Upper lobe of left lung (tissue), 6 donors: ENCODE measurements at regions not wholly inside any gene's neighbourhood (a gene's known extent, or its start where the extent isn't known, plus 50 kb on each side); places are given as distances from the start of the nearest gene placed in this dataset.
A peak's percentile ranks its signal among the peaks of the same experiment; 100 is the strongest.
"Not testable (repeated sequence)": the region's sequence is repeated elsewhere in the genome, so short reads cannot be mapped to it uniquely, and the experiment has no call there.

Experiments
- ATAC-seq, 2 donors: fragments of 200-7000 bp; cut with Tn5 transposase; one replicate each; pipeline ENCODE4 v1.9.1; 2022; ENCODE audit warnings: mild to moderate bottlenecking in 2 of 2, moderate library complexity in 2 of 2; ENCODE audit not compliant: low FRiP score in 2 of 2
- DNase-seq, 2 donors: peaks; one replicate each; pipeline ENCODE4 v3.0.0-alpha.2; 2019 to 2020
- H3K27ac ChIP-seq, 4 donors: fragments of 200-600 bp; sonication (generic); one replicate each; pipeline ENCODE4 v1.5.1; 2016 to 2019
- H3K27me3 ChIP-seq, 4 donors: fragments of 200-600 bp; sonication (generic); one replicate each; pipeline ENCODE4 v1.5.1; 2017 to 2019
- H3K36me3 ChIP-seq, 4 donors: fragments of 200-600 bp; sonication (generic); one replicate each; pipeline ENCODE4 v1.5.1; 2016 to 2019
- H3K4me1 ChIP-seq, 4 donors: fragments of 200-600 bp; sonication (generic); one replicate each; pipeline ENCODE4 v1.5.1; 2018 to 2019
- H3K4me3 ChIP-seq, 4 donors: fragments of 200-600 bp; sonication (generic); one replicate each; pipeline ENCODE4 v1.5.1; 2017 to 2019; ENCODE audit warnings: mild to moderate bottlenecking in 2 of 4, moderate library complexity in 1 of 4
- H3K9me3 ChIP-seq, 4 donors: fragments of 200-600 bp; sonication (generic); one replicate each; pipeline ENCODE4 v1.5.1; 2018 to 2019
- EP300 ChIP-seq, 4 donors: sonication (generic); formaldehyde crosslinking; IDR thresholded peaks; one replicate each; pipeline ENCODE4 v1.5.1; 2017; ENCODE audit warnings: antibody characterized with exemption in 4 of 4, control low read depth in 2 of 4
- POLR2A ChIP-seq, 4 donors: fragments of 450-650 bp; IDR thresholded peaks; one replicate each; pipeline ENCODE4 v1.5.1; 2016 to 2017; ENCODE audit warnings: antibody characterized with exemption in 4 of 4, mild to moderate bottlenecking in 2 of 4
- POLR2AphosphoS5 ChIP-seq, 2 donors: sonication (generic); formaldehyde crosslinking; IDR thresholded peaks; one replicate each; pipeline ENCODE4 v1.5.1; 2017; ENCODE audit warnings: antibody characterized with exemption in 2 of 2
- WGBS, 2 donors: methylation state at CpG; one replicate each; pipeline ENCODE4 v1.1.5; 2017 to 2018; 5-methylcytosine and 5-hydroxymethylcytosine counted together
- TF ChIP-seq, protein P1 (sequence below), 6 experiments: fragments of 450-650 bp in 4 of 6; fragments of 200-600 bp in 2 of 6; sonication (generic) in 2 of 6; IDR thresholded peaks; one replicate each; pipeline ENCODE4 v1.5.1; 2016 to 2019; ENCODE audit warnings: antibody characterized with exemption in 6 of 6
- donor health status: DM: no; HTN: no; CAD: no; lungs with moderate emphysema.
- donor health status: DM: no; HTN: yes; CAD: no; lungs with severe emphysema.

DNA sequence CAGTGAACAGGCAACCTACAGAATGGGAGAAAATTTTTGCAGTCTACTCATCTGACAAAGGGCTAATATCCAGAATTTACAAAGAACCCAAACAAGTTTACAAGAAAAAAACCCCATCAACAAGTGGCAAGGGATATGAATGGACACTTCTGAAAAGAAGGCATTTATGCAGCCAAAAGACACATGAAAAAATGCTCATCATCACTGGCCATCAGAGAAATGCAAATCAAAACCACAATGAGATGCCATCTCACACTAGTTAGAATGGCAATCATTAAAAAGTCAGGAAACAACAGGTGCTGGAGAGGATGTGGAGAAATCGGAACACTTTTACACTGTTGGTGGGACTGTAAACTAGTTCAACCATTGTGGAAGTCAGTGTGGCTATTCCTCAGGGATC is 80.3 kb downstream of the ZNF474 start:
- not testable (repeated sequence) for H3K27ac ChIP-seq, H3K4me3 ChIP-seq, H3K36me3 ChIP-seq, ATAC-seq, H3K9me3 ChIP-seq, H3K27me3 ChIP-seq, DNase-seq, H3K4me1 ChIP-seq
- 88 to 94% methylated on average over 1 of the region's 1 CpG for WGBS, 2 donors

DNA sequence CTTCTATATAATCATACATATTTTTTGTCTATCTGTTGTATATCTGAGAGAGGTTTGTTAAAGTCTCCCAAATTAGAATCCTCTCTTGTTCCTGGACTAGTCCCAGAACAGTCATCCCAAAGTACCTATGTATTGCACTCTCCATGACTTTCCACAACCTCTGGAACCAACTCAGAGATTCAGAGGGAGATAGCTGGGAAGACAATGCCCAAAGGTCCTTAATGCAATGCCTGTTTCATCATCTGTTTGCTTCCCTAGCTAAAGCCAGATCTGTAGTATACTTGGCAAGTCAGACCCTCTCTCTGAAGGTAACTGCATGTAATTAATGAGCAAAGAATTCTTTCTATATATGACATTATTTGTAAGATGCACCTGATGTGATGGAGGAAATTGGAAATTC is 89.4 kb downstream of the ZNF474 start:
- Histone ChIP-seq H3K4me1 (no peaks in the 10 kb centered on the region), H3K27ac (no peak overlapping the region), H3K4me3 (no peak overlapping the region), H3K9me3 (no peaks in the 10 kb centered on the region), H3K27me3 (no peaks in the 10 kb centered on the region), H3K36me3 (no peaks in the 10 kb centered on the region)
- TF ChIP-seq EP300 (IDR thresholded peaks at IDR 0.05) (no peak), POLR2AphosphoS5 (IDR thresholded peaks at IDR 0.05) (no peak), POLR2A (IDR thresholded peaks at IDR 0.05) (no peak)
- TF ChIP-seq, protein P1, sequence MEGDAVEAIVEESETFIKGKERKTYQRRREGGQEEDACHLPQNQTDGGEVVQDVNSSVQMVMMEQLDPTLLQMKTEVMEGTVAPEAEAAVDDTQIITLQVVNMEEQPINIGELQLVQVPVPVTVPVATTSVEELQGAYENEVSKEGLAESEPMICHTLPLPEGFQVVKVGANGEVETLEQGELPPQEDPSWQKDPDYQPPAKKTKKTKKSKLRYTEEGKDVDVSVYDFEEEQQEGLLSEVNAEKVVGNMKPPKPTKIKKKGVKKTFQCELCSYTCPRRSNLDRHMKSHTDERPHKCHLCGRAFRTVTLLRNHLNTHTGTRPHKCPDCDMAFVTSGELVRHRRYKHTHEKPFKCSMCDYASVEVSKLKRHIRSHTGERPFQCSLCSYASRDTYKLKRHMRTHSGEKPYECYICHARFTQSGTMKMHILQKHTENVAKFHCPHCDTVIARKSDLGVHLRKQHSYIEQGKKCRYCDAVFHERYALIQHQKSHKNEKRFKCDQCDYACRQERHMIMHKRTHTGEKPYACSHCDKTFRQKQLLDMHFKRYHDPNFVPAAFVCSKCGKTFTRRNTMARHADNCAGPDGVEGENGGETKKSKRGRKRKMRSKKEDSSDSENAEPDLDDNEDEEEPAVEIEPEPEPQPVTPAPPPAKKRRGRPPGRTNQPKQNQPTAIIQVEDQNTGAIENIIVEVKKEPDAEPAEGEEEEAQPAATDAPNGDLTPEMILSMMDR (IDR thresholded peaks at IDR 0.05), result no peak
- DNase-seq (no peak), ATAC-seq (no peak)

DNA sequence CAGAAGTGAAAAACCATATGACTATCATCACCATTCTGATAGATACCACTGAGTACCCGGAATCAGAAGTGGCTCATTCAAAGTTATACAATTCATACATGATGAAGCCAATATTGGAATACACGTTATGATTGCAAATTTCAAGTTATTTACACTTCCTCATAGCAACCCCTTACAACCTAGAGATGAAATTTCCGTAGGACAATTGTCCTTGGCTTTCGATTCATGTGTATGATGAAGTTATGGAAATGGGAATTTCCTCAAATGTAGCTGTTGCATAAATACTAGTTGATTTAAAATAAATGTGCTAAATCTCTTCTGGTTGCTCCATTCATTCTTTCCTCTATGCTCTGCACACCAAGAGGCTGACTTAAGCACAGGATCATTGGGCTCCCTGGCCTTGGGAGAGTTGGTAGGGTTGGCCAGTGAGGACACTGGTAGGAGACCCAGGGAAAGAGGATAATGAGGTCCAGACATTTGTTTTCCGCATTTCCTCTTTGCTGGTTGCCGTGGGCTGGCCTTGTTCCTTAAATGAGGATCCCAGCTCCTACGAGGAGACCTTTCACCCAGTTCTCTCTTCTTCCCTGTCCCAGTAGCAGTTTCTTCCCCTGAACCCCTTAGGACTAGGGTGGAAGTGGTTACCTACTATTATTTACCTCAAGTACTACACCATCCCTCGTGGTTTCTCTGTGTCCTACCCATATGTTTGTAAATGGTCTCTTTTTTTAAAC is 90.3 kb downstream of the ZNF474 start:
- peak; percentile 46 to 68 for ATAC-seq
- WGBS, 2 donors, result 71 to 73% methylated on average over 8 of the region's 8 CpGs

DNA sequence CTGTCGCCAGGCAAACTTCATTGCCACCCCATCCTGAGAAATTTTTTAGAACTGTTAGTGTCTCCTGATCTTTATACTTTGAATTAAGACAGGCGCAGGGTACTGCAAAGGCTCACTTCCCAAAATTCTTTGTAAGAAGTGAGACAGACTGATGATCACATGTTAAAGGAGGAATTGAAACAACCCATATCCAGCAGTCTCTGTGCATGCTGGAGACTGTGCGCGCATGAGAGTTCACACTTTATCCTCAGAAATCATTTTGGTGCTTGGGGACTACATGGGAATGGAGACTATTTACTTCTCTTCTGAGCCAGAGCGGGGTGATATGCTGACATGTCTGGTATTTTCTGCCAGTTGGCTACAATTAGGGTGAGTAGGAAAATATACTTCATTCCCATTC is 91.2 kb downstream of the ZNF474 start:
- no peak overlapping the region for H3K27ac ChIP-seq
- DNase-seq (no peak), ATAC-seq (peak in 1 of 2 donors; percentile 84)
- TF ChIP-seq EP300 (IDR thresholded peaks at IDR 0.05), result no peak
- TF ChIP-seq, protein P1 (IDR thresholded peaks at IDR 0.05), result no peak
- TF ChIP-seq POLR2A (IDR thresholded peaks at IDR 0.05), result no peak
- TF ChIP-seq POLR2AphosphoS5 (IDR thresholded peaks at IDR 0.05), result no peak
- no peak overlapping the region for H3K4me3 ChIP-seq
- no peaks in the 10 kb centered on the region for H3K36me3 ChIP-seq
- H3K27me3 ChIP-seq, result no peaks in the 10 kb centered on the region
- WGBS, 2 donors, result 74 to 80% methylated on average over 5 of the region's 5 CpGs
- H3K9me3 ChIP-seq, result no peaks in the 10 kb centered on the region
- H3K4me1 ChIP-seq, result no peaks in the 10 kb centered on the region

More for the DNA sequence above, 90.3 kb downstream of the ZNF474 start:
- no peak overlapping the region for H3K27ac ChIP-seq
- H3K4me1 ChIP-seq, result no peaks in the 10 kb centered on the region
- TF ChIP-seq EP300 (IDR thresholded peaks at IDR 0.05) (no peak), POLR2A (IDR thresholded peaks at IDR 0.05) (no peak), POLR2AphosphoS5 (IDR thresholded peaks at IDR 0.05) (no peak)
- TF ChIP-seq, protein P1 (IDR thresholded peaks at IDR 0.05), result no peak
- no peaks in the 10 kb centered on the region for H3K9me3 ChIP-seq
- H3K4me3 ChIP-seq, result no peak overlapping the region
- no peaks in the 10 kb centered on the region for H3K27me3 ChIP-seq
- H3K36me3 ChIP-seq, result no peaks in the 10 kb centered on the region
- no peak for DNase-seq

DNA sequence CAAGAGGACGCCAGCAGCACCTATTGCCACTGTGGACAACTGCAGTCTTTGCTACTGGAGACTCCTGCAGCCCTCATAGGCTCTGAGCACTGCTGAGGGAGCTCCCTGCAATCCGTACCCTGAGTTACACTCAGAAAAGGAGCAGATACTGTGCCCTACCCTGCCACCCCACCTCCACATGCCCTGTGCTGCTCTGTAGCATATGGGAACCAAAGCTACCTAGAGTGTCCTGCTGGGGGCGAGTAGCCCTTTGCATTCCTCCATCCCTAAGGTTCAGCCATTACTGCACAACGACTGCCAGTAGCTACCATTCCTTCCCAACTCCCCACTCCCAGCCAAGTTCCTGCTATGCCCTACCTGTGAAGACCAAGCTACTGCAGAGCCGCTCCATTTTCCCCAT is 90.2 kb upstream of the SNCAIP start:
- no peak overlapping the region for H3K4me3 ChIP-seq
- H3K4me1 ChIP-seq, result no peaks in the 10 kb centered on the region
- ATAC-seq (peak in 1 of 2 donors; percentile 46), DNase-seq (no peak)
- no peak overlapping the region for H3K27ac ChIP-seq
- no peaks in the 10 kb centered on the region for H3K36me3 ChIP-seq
- H3K9me3 ChIP-seq, result no peaks in the 10 kb centered on the region
- no peak for TF ChIP-seq POLR2A (IDR thresholded peaks at IDR 0.05)
- no peak for TF ChIP-seq POLR2AphosphoS5 (IDR thresholded peaks at IDR 0.05)
- TF ChIP-seq EP300 (IDR thresholded peaks at IDR 0.05), result no peak
- TF ChIP-seq, protein P1 (IDR thresholded peaks at IDR 0.05), result no peak
- 84 to 94% methylated on average over 4 to 5 of the region's 5 CpGs for WGBS, 2 donors
- H3K27me3 ChIP-seq, result no peaks in the 10 kb centered on the region
